ENCODE measurements at regions not wholly inside any gene's neighbourhood (a gene's known extent, or its start where the extent isn't known, plus 50 kb on each side); places are given as distances from the start of the nearest gene placed in this dataset.

DNA sequence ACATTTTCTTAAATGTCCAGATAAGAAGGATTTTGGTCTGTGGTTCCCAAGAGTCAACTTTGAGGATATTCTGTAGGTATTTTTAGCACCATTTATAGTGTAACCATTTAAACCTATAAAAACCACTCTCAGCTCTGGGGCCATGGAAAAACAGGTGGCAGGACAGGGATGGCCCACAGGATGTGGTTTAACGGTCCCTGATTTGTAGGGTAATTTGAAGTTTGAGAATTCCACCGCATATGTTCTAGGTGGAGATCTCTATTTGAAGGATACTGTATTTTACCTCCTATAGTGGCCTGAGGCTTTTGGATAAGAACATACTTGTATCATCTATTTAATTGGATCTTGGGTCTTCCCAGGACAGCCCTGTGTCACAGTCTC is 62.4 kb upstream of the IGLL5 start:
- DNase-seq: no peak

DNA sequence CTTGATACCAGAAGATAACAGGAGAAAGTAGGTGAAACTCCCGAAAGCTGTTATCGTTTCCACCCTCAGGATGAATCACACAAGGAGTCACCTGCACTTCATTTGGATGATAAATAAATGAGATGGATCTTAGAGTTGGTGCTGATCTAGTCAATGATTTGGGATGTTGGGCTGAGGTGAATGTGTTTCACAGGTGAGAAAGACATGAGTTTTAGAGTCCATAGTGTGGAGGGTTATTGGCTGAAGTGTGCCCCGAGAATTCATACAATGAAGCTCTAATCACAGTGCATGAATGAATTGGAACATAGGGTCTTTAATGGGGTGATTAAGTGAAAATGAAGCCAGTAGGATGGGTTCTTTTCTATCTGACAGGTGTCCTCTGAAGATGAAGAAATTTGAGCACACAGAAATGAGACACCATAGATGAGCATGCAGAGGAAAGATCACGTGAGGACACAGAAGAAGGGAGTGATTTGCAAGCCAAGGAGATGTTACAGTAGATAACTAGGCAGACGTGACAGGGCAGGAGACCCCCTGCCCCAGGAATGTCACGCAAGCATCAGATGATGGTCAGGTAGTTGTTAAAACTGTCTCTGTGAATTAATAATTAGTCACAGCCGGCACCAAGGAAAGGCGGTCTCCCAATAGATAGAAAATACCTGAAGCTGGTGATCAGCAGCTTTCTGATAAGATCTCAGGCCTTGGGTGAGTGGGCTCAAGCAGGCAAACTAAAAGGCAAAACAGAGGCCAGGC is 60.3 kb upstream of the IGLL5 start:
- DNase-seq: no peak

DNA sequence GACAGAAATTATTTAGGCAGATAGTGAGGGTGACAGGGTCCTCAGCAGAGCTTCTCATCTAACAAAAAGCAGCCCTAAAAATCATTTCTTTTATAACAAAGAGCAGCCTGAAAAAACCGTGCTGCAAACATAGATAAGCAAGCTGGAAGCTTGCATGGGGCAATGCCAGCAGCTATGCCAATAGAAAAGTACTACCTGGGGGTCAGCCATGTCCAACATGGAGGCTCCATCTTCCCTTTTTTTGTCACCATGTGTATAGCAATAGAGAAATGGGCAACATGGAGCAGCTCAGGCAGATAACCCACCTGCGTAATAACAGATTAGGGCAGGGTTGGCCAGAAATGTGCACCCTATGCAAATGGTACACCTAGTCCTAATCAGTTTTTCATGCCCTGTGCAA is 57.4 kb upstream of the IGLL5 start:
- no peak for DNase-seq

DNA sequence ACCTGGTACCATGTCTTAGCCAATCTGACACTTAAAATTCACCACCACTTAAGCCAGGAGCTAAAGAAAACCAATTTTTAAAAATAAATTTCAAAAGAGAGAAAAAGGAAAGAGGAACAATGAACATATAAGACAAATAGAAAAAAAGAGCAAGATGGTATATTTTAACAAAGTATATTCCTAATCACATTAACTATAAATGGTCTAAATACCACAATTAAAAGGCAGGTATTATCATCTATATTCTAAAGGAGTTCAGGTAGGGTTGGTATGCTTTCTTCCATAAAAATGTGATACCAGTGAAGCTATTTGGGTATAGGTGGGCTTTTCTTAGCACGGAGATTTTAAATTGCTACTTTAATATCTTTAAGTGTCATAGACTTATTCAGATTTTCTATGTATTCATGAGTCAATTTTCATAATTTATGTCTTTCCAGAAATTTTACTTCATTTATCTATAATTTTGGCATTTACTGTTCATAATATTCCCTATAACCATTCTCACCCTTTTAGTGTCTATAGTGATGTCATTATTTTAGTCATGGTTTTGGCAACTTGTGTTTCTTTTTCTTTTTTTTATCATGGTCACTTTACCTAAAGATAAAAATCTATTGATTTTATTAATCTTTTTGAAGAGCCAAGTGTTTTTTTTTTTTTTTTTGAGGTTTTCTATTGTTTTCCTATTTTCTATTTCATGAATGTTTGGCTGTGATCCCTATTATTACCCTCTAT is 56.5 kb upstream of the IGLL5 start:
- DNase-seq: no peak

DNA sequence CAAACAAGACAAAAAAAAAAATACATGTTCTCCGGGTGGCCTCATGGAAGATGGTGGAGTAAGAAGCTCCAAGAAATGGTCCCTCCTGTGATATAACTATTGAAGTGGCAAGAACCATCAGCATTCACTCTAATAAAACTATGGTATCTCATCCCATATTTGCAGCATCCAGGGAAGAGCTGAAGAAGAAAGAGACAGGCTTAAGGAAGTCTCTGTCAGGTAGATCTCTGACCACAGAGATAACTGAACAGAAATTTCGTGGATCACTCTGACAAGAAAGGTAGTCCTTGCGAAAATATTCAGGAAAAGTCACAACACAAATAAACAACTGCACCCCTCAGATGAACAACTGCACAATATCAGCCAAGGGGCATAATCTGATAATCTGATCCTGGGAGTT is 54.6 kb upstream of the IGLL5 start:
- DNase-seq: no peak

DNA sequence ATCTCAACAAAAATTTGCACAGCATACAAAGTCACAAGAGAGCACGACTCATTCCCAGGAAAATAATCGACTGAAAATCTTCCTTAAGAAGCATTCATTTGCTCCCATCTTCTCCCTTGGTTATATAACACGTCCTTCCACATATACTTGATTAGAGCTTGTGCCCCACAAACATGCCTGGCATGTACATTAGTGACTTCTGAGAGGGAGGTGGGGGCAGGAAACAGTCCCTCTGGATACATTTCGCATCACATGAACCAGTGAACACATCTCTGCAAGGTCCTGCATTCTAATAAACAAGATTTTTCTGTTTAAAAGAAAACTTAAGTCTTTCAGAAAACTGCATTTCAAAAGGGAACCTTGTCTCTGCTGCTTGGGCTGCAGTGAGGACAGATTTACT is 54.1 kb upstream of the IGLL5 start:
- DNase-seq: no peak

DNA sequence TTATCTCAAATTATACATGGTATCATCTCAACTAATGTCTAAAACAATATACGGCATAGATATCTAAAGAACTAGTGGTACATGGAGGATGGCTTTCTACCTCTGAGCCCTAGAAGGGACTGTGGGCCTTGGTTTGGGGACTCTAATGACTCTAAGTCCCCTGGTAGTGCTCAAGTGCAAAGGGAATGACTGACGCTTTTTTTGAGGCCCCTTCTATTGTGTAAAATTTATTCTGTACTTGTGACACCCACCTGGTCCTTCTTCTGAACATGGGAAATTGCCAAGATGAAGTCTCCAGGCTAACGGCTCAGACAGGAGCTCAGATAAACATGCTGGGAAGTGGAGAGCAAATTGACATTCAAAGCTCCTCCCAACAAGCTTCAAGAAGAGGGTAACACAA is 53.4 kb upstream of the IGLL5 start:
- DNase-seq: no peak

DNA sequence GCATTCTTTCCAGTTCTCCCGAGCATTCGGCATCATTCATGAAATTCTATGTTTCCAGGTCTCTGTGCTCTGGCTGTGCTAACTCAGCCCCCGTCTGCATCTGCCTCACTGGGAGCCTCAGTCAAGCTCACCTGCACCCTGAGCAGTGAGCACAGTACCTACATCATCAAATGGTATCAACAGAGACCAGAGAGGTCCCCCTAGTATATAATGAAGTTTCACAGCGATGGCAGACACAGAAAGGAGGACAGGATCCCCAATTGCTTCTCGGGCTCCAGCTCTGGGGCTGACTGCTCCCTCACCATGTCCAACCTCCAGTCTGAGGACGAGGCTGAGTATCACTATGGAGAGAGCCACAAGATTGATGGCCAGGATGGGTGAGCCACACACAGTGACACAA is 52.8 kb upstream of the IGLL5 start:
- DNase-seq: no peak

DNA sequence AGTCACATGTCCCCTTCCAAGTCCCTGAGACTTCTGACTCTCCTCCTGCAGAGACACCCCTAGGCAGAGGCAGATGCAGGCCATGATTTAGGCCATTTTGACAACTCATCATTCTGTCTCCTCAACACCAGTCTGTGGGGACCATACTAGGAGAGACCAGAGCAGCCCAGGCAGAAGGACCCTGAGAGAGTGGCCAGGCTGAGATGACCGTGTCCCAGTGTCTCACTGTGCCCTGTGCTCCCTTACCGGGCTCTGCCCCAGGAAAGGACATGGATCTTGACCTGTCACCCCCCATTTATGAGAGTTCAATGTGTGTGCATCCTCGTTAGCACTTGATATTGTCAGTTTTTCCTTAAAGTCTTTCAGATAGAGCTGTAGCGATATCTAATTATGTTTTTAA is 52.4 kb upstream of the IGLL5 start:
- no peak for DNase-seq

DNA sequence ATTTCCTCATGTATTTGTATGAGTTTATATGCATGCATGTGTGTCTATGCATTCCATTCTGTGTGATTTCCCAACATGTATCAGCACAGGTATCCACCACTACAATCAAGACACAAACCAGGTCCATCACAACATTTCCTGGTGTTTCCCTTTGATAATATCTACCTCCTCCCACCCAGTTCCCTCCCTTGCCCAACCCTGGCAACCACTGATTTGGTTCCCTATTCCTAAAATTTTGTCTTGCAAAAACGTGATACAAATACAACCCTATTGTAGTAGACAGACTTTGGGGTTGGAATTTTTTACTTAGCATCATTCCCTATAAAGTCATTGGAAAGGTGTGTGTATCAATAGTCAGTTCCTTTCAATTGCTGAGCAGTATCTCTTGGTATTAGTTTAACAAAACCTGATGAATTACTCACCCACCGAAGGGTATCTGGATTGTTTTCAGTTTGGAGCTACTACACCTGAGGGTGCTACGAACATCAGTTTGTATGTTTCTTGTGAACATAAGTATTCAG is 51.8 kb upstream of the IGLL5 start:
- no peak for DNase-seq

DNA sequence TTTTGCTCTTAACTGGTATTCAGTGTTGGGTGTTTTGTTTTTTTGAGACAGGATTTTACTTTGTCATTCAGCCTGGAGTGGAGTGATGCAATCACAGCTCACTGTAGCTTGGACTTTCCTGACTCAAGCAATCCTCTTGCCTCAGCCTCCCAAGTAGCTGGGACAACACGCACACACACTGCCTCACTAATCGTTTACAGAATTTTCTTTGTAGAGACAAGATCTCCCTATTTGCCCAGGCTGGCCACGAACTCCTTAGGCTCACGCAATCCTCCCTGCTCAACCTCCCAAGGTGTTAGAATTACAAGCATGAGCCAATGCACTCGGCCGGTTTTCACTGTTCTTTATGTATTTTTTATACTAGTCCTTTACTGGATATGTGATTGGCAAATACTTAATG is 51.0 kb upstream of the IGLL5 start:
- no peak for DNase-seq
